22Rv1 (cell line): ENCODE measurements at regions not wholly inside any gene's neighbourhood (a gene's known extent, or its start where the extent isn't known, plus 50 kb on each side); places are given as distances from the start of the nearest gene placed in this dataset.

ENCODE experiments used
- CTCF ChIP-seq: fragments of 450-650 bp; IDR thresholded peaks from 2 replicates; pipeline ENCODE4 v1.5.1; 2017; ENCODE audit warnings: mild to moderate bottlenecking
- ZFX ChIP-seq: fragments of 450-650 bp; IDR thresholded peaks from 2 replicates; pipeline ENCODE4 v1.6.1; 2017; ENCODE audit warnings: antibody characterized with exemption, borderline replicate concordance

DNA sequence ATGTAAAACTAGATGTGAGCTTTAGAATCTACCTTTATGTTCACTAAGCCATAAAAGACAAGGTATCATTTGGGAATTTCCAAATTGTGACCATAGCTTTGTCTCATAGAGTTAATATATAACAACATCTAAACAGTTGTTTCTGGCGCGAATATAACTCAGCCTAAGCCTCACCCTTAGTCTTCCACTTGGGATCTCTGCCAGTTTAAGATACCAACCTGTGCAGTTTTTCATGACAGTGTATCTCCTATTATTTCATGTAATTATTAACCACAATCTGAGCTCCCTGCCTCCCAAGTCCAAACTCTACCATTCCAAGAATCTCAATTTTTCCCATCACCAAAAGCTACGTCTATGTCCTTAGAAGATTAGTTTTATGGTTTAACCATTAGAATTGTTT, 572.5 kb upstream of the ISX start:
- TF ChIP-seq CTCF (no peak), ZFX (no peak)
